BLaER1 treated with 17β-estradiol and CSF1 and Interleukin-3, amounts not matched to agents 10 nM and 100 nM (cell line): ENCODE measurements at regions not wholly inside any gene's neighbourhood (a gene's known extent, or its start where the extent isn't known, plus 50 kb on each side); places are given as distances from the start of the nearest gene placed in this dataset.
A peak's percentile ranks its signal among the peaks of the same experiment; 100 is the strongest.

Source experiments
- H3K27ac ChIP-seq, 11 experiments: shearing (Covaris generic); formaldehyde crosslinking; 2 replicates each; pipeline ENCODE4 v1.8.1; 2022
- H3K27me3 ChIP-seq, 11 experiments: shearing (Covaris generic); formaldehyde crosslinking; 2 replicates each; pipeline ENCODE4 v1.8.1; 2022
- H3K36me3 ChIP-seq, 11 experiments: shearing (Covaris generic); formaldehyde crosslinking; 2 replicates each; pipeline ENCODE4 v1.8.1; 2022
- H3K4me1 ChIP-seq, 10 experiments: shearing (Covaris generic); formaldehyde crosslinking; 2 replicates each; pipeline ENCODE4 v1.8.1; 2022
- H3K4me2 ChIP-seq, 11 experiments: shearing (Covaris generic); formaldehyde crosslinking; 2 replicates each; pipeline ENCODE4 v1.8.1; 2022
- H3K4me3 ChIP-seq, 10 experiments: shearing (Covaris generic); formaldehyde crosslinking; 2 replicates each; pipeline ENCODE4 v1.8.1; 2022
- H3K9ac ChIP-seq, 11 experiments: shearing (Covaris generic); formaldehyde crosslinking; 2 replicates each; pipeline ENCODE4 v1.8.1; 2022
- H3K9me3 ChIP-seq, 11 experiments: shearing (Covaris generic); formaldehyde crosslinking; replicated peaks in 1 of 11; 2 replicates each; pipeline ENCODE4 v1.8.1; 2022
- H4K20me1 ChIP-seq, 11 experiments: shearing (Covaris generic); formaldehyde crosslinking; 2 replicates each; pipeline ENCODE4 v1.8.1; 2022
- Cebpa-rat ChIP-seq, 11 experiments: shearing (Covaris generic); IDR thresholded peaks; 2 replicates each; pipeline ENCODE4 v1.8.1; 2022

DNA sequence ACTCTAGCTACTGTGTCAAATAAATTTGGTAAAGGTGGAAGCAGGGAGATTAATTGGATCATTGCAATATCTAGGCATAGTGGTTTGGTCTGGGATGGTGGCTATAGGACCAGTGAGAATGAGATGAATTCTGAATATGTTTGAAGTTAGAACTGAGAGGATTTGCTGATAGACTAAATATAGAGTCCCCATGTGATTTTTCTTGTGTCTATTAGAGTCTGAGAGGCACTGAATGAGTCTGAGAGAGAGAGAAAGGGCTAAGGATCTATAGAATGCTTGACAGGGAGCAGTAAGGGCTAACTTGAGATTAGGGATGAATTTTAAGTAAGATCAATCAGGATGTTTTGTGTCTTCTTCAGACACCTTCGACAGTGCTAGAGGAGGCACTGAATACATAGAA, 77.9 kb upstream of the CHL1 start:
- TF ChIP-seq Cebpa-rat (IDR thresholded peaks at IDR 0.05), result no peak
- no peaks in the 10 kb centered on the region for H3K9me3 ChIP-seq
- no peaks in the 10 kb centered on the region for H4K20me1 ChIP-seq
- H3K9ac ChIP-seq, result no peak overlapping the region
- no peak overlapping the region for H3K4me3 ChIP-seq
- no peaks in the 10 kb centered on the region for H3K27me3 ChIP-seq
- H3K36me3 ChIP-seq, result no peaks in the 10 kb centered on the region
- H3K4me2 ChIP-seq, result no peak overlapping the region
- H3K27ac ChIP-seq, result no peak overlapping the region
- H3K4me1 ChIP-seq, result no peaks in the 10 kb centered on the region

DNA sequence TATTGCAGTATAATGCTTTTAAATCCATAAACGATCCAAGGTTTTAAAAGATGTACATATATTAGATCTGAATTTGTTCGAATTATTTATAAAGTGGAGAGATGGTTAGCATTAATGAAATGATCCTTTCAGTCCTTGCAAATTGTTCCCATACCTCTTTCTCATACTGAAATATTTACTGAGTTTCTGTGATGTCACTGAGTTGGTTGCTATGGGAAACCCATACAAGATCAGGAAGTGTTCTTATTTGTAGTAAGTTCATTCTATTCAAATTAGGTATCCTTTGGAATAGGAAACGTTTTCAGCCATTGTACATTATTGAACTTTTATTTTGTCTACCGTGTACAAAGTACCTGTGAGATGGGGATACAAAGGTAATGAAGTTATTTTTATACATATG, 73.2 kb upstream of the CHL1 start:
- H3K4me3 ChIP-seq, result no peak overlapping the region
- no peak overlapping the region for H3K9ac ChIP-seq
- H3K27me3 ChIP-seq, result no peaks in the 10 kb centered on the region
- H3K27ac ChIP-seq, result no peak overlapping the region
- H3K9me3 ChIP-seq, result no peaks in the 10 kb centered on the region
- no peak overlapping the region for H3K4me2 ChIP-seq
- TF ChIP-seq Cebpa-rat (IDR thresholded peaks at IDR 0.05), result no peak
- H3K4me1 ChIP-seq, result peaks cover 0 to 15% (median 0%) of the 10 kb centered on the region in 10 experiments; a peak in 3 of 20 replicates
- H3K36me3 ChIP-seq, result no peaks in the 10 kb centered on the region
- no peaks in the 10 kb centered on the region for H4K20me1 ChIP-seq

GRCh38 chr3:124557-125179, 71.9 kb upstream of the CHL1 start:
- Histone ChIP-seq H4K20me1 (no peaks in the 10 kb centered on the region), H3K4me2 (peak overlapping the region in 2 of 11 experiments; percentile 1 to 45; a peak in 2 of 22 replicates), H3K4me3 (no peak overlapping the region), H3K9me3 (no peaks in the 10 kb centered on the region), H3K9ac (no peak overlapping the region), H3K4me1 (peaks cover 0 to 15% (median 0%) of the 10 kb centered on the region in 10 experiments; a peak in 3 of 20 replicates), H3K27ac (peak overlapping the region in 2 of 11 experiments; percentile 8 to 28; a peak in 1 of 22 replicates), H3K36me3 (no peaks in the 10 kb centered on the region), H3K27me3 (no peaks in the 10 kb centered on the region)
- no peak for TF ChIP-seq Cebpa-rat (IDR thresholded peaks at IDR 0.05)

- Histone ChIP-seq H3K4me3 (no peak overlapping the region), H3K27ac (no peak overlapping the region), H3K4me2 (no peak overlapping the region), H3K9ac (no peak overlapping the region), H3K4me1 (peaks cover 0 to 15% (median 0%) of the 10 kb centered on the region in 10 experiments; a peak in 3 of 20 replicates), H3K27me3 (no peaks in the 10 kb centered on the region), H3K9me3 (no peaks in the 10 kb centered on the region), H4K20me1 (no peaks in the 10 kb centered on the region), H3K36me3 (no peaks in the 10 kb centered on the region)
- no peak for TF ChIP-seq Cebpa-rat (IDR thresholded peaks at IDR 0.05)
Observed at GRCh38 chr3:128515-129172, 67.9 kb upstream of the CHL1 start.

- no peaks in the 10 kb centered on the region for H4K20me1 ChIP-seq
- TF ChIP-seq Cebpa-rat (IDR thresholded peaks at IDR 0.05), result no peak
- no peak overlapping the region for H3K27ac ChIP-seq
- no peaks in the 10 kb centered on the region for H3K9me3 ChIP-seq
- no peak overlapping the region for H3K9ac ChIP-seq
- no peak overlapping the region for H3K4me2 ChIP-seq
- H3K36me3 ChIP-seq, result no peaks in the 10 kb centered on the region
- no peaks in the 10 kb centered on the region for H3K27me3 ChIP-seq
- no peaks in the 10 kb centered on the region for H3K4me1 ChIP-seq
- H3K4me3 ChIP-seq, result no peak overlapping the region
Observed at GRCh38 chr3:131151-131888, 65.2 kb upstream of the CHL1 start.

DNA sequence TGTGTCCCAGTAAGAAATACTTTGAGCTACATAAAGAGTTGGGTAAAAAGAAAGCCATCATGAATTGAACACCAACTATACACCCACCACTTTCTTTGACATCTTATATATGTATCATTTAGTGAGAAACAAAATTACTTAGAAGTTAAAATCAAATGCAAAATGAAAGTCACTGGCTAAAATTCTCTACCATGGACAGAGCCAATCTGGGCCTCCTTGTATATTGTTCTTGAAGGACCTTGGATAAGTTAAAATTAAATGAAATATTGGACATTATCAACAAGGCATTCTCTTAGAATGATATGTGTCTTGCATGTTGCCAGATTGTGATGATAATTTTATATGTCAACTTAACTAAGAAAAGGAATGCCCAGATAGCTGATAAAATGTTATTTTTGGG, 64.2 kb upstream of the CHL1 start:
- no peaks in the 10 kb centered on the region for H3K4me1 ChIP-seq
- H3K4me3 ChIP-seq, result no peak overlapping the region

DNA sequence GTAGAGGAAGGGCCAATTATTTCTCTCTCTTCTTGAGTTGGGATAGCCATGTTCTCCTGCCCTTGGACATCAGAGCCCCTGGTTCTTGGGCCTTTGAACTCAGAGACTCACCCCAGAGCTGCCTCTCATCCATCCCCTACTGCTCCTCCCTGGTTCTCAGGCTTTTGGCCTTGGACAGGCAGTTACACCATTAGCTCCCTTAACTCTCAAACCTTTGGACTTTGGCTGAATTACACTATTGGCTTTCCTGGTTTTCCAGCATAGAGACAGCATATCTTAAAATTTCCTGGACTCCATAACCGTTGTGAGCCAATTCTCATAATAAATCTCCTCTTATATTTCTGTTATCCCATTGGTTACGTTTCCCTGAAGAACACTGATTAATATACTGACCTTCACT, 63.7 kb upstream of the CHL1 start:
- Histone ChIP-seq H3K36me3 (no peaks in the 10 kb centered on the region), H3K27me3 (no peaks in the 10 kb centered on the region), H3K4me3 (no peak overlapping the region), H3K9ac (no peak overlapping the region), H4K20me1 (no peaks in the 10 kb centered on the region), H3K9me3 (no peaks in the 10 kb centered on the region), H3K4me1 (no peaks in the 10 kb centered on the region), H3K4me2 (no peak overlapping the region), H3K27ac (no peak overlapping the region)
- TF ChIP-seq Cebpa-rat (IDR thresholded peaks at IDR 0.05), result no peak

More for the DNA sequence above, 64.2 kb upstream of the CHL1 start:
- Histone ChIP-seq H3K36me3 (no peaks in the 10 kb centered on the region), H3K9me3 (no peaks in the 10 kb centered on the region), H3K27ac (no peak overlapping the region), H3K4me2 (no peak overlapping the region), H3K9ac (no peak overlapping the region), H3K27me3 (no peaks in the 10 kb centered on the region), H4K20me1 (no peaks in the 10 kb centered on the region)
- no peak for TF ChIP-seq Cebpa-rat (IDR thresholded peaks at IDR 0.05)

DNA sequence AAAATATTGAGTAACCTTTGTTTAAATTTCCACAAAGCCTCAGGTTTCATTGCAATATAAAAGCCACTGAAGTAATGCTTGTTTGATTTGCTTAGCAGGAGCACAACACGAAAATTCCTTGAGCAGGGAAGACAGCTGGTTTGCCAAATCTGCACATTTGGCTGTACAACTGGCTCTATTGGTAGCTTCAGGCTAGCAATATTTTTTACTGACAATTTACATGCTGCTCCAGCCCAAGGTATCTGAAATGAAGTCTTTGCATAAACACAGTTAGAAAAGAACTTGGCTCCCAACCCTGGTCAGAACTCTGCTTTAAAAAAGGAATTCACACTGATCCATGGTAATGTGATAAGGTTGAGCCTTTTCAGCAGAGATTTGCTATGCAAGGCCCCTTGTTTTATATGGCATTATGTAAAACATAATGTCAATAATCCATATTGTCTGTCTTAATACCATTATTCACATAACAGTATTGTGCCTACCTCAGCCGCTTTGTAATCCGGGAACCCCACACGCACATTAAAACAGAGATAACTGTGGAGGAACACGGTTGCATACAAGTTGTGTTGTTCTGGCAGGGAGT, 55.7 kb upstream of the CHL1 start:
- TF ChIP-seq Cebpa-rat (IDR thresholded peaks at IDR 0.05), result no peak
- no peaks in the 10 kb centered on the region for H3K4me1 ChIP-seq
- H3K4me2 ChIP-seq, result no peak overlapping the region
- no peak overlapping the region for H3K27ac ChIP-seq
- H3K9me3 ChIP-seq, result no peaks in the 10 kb centered on the region
- no peak overlapping the region for H3K9ac ChIP-seq
- no peaks in the 10 kb centered on the region for H3K36me3 ChIP-seq
- H3K4me3 ChIP-seq, result no peak overlapping the region
- no peaks in the 10 kb centered on the region for H4K20me1 ChIP-seq
- H3K27me3 ChIP-seq, result no peaks in the 10 kb centered on the region
